Neural cell (in vitro differentiated cells): ENCODE measurements at regions not wholly inside any gene's neighbourhood (a gene's known extent, or its start where the extent isn't known, plus 50 kb on each side); places are given as distances from the start of the nearest gene placed in this dataset.

Experiments
- CTCF ChIP-seq: fragments of 450-650 bp; IDR thresholded peaks from 2 replicates; pipeline ENCODE4 v1.5.1; 2014; ENCODE audit warnings: antibody characterized with exemption, mild to moderate bottlenecking, moderate library complexity; ENCODE audit not compliant: poor library complexity, severe bottlenecking
- EP300 ChIP-seq: fragments of 450-650 bp; conservative IDR thresholded peaks from 2 replicates; pipeline ENCODE4 v1.6.1; 2014; ENCODE audit warnings: antibody characterized with exemption, mild to moderate bottlenecking, moderate library complexity; ENCODE audit not compliant: poor library complexity, severe bottlenecking
- POLR2AphosphoS5 ChIP-seq: IDR thresholded peaks from 2 replicates; pipeline ENCODE4 v1.6.1; 2012
- RAD21 ChIP-seq: fragments of 450-650 bp; conservative IDR thresholded peaks from 2 replicates; pipeline ENCODE4 v1.6.1; 2014; ENCODE audit warnings: antibody characterized with exemption, mild to moderate bottlenecking, moderate library complexity
- SMC3 ChIP-seq: fragments of 450-650 bp; conservative IDR thresholded peaks from 2 replicates; pipeline ENCODE4 v1.6.1; 2014; ENCODE audit warnings: antibody characterized with exemption, mild to moderate bottlenecking, moderate library complexity; ENCODE audit not compliant: poor library complexity

- TF ChIP-seq EP300 (no peak), RAD21 (no peak), POLR2AphosphoS5 (no peak), SMC3 (no peak), CTCF (no peak)
Measured at GRCh38 chr19:31511098-31511497, 161.9 kb upstream of the TSHZ3 start.
